ENCODE measurements at regions not wholly inside any gene's neighbourhood (a gene's known extent, or its start where the extent isn't known, plus 50 kb on each side); places are given as distances from the start of the nearest gene placed in this dataset.

DNA sequence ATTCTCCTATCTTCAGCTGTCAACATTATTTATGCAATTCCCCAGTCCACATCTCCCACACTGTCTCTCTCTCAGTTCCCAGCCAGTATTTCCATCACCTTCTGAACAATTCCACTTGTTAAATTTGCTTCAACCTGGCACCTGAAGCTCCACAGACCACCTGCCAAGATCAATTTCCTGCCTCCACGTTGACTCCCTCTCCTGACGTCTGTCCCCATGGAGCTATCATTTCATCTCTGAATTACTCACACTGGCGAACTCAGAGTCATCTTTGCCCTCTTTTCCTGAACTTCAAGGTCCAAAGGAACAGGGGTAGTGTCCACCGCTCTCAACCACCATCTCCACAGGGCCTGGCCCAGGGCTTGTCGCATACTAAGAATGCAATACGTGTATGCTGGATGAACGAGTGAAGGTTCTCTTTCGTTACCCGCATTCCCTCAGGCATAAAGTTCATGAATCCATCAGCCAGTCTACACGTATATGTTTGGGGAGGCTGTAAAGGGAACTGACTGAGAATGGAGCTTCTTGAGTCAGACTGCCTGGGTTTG is 183.3 kb downstream of the JCAD start:
- no peak for DNase-seq
- TF ChIP-seq, protein P1, sequence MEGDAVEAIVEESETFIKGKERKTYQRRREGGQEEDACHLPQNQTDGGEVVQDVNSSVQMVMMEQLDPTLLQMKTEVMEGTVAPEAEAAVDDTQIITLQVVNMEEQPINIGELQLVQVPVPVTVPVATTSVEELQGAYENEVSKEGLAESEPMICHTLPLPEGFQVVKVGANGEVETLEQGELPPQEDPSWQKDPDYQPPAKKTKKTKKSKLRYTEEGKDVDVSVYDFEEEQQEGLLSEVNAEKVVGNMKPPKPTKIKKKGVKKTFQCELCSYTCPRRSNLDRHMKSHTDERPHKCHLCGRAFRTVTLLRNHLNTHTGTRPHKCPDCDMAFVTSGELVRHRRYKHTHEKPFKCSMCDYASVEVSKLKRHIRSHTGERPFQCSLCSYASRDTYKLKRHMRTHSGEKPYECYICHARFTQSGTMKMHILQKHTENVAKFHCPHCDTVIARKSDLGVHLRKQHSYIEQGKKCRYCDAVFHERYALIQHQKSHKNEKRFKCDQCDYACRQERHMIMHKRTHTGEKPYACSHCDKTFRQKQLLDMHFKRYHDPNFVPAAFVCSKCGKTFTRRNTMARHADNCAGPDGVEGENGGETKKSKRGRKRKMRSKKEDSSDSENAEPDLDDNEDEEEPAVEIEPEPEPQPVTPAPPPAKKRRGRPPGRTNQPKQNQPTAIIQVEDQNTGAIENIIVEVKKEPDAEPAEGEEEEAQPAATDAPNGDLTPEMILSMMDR (IDR thresholded peaks at IDR 0.05; ENCODE audit: low read depth, low read length, missing control alignments) = no peak
- in situ Hi-C loops (cut with HindIII; ENCODE audit: low pct_ligation_motif_present, low sequenced_read_pairs) = no loop called here

DNA sequence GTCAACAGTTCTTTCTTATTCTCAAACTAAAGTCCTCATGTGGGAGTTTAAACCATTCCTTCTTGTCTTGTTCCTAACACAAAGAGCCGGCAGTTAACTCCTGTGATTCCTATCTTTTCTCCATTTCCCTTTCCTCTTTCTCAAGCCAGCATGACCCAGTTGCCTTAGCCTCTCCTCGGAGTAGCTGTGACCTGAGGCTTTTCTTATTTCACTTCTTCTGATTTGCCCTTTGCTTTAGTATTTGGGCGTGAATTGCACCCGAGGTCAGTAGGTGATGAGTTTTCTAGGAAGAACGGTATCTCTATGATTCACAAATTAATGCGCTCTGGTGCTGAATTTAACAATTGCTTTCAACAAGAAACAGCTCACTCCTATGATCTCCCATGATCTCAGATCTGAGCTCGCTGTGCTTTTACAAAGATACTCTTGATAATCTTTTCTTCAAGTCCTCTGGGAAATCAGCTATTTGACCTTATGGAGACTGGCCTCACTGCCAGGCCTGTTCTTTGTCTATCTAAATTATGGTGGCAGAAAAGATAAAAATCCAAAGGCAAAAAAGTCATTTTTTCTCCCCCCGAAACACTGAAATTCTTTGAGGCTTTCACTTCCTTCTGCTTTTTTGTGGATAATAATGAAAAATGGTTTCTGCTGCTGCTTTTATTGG is 184.6 kb downstream of the JCAD start:
- H3K27me3 ChIP-seq (replicated peaks) = no peaks in the 10 kb centered on the region
- DNase-seq = no peak
- H3K27ac ChIP-seq = no peak overlapping the region
- H3K4me3 ChIP-seq (ENCODE audit: low read depth, low read length) = no peak overlapping the region
- in situ Hi-C loops (cut with HindIII; ENCODE audit: low pct_ligation_motif_present, low sequenced_read_pairs) = no loop called here
- no peaks in the 10 kb centered on the region for H3K36me3 ChIP-seq (replicated peaks)
- TF ChIP-seq, protein P1 (IDR thresholded peaks at IDR 0.05; ENCODE audit: low read depth, low read length, missing control alignments) = no peak

More for the DNA sequence above, 183.3 kb downstream of the JCAD start:
- H3K27ac ChIP-seq = no peak overlapping the region
- no peak overlapping the region for H3K4me3 ChIP-seq (ENCODE audit: low read depth, low read length)
- no peaks in the 10 kb centered on the region for H3K36me3 ChIP-seq (replicated peaks)
- H3K27me3 ChIP-seq (replicated peaks) = no peaks in the 10 kb centered on the region

DNA sequence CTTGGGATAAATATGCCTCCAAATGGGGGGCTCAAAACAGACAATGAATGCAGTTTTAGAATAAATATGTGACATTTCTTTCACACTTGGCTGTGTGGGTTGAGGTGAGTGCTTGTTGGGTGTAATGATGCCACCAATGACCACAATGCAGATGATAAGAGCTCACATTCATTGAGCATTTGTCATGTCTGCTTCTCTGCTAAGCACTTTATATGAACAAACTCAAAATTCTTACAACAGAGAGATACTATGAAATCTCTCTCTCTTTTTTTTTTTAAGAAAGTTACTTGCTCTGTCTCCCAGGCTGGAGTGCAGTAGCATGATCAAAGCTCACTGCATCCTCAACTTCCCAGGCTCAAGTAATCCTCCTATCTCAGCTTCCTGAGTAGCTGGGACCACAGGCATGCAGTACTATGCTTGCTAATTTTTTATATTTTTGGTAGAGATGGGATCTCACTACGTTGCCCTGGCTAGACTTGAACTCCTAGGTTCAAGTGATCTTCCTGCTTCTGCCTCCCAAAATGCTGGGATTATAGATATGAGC is 185.4 kb downstream of the JCAD start:
- TF ChIP-seq, protein P1 (IDR thresholded peaks at IDR 0.05; ENCODE audit: low read depth, low read length, missing control alignments) = no peak
- H3K27ac ChIP-seq = no peak overlapping the region
- H3K27me3 ChIP-seq (replicated peaks) = no peaks in the 10 kb centered on the region
- no peaks in the 10 kb centered on the region for H3K36me3 ChIP-seq (replicated peaks)
- peak; percentile 31 for DNase-seq
- H3K4me3 ChIP-seq (ENCODE audit: low read depth, low read length) = no peak overlapping the region
- in situ Hi-C loops (cut with HindIII; ENCODE audit: low pct_ligation_motif_present, low sequenced_read_pairs) = no loop called here

DNA sequence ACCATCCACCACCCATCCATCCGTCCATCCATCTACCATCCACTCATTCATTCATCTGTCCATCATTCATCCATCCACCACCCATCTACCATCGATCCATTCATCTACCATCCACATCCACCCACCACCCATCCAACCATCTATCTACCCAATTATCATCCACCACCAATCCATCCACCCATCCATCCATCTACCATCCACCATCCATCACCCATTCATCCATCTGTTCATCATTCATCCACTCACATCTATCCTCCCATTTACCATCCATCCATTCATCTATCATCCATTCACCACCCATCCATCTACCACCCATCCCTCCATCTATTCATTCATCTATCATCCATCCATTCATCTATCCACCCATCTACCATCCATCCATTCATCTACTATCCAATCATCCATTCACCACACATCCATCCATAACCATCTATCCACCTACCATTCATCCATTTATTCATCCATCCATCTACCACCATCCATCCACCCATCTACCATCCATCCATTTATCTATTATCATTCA is 188.8 kb downstream of the JCAD start:
- in situ Hi-C loops (cut with HindIII; ENCODE audit: low pct_ligation_motif_present, low sequenced_read_pairs) = no loop called here
- Histone ChIP-seq H3K4me3 (ENCODE audit: low read depth, low read length) (no peak overlapping the region), H3K27ac (no peak overlapping the region), H3K27me3 (replicated peaks) (no peaks in the 10 kb centered on the region), H3K36me3 (replicated peaks) (no peaks in the 10 kb centered on the region)
- no peak for DNase-seq
- TF ChIP-seq, protein P1 (IDR thresholded peaks at IDR 0.05; ENCODE audit: low read depth, low read length, missing control alignments) = no peak

DNA sequence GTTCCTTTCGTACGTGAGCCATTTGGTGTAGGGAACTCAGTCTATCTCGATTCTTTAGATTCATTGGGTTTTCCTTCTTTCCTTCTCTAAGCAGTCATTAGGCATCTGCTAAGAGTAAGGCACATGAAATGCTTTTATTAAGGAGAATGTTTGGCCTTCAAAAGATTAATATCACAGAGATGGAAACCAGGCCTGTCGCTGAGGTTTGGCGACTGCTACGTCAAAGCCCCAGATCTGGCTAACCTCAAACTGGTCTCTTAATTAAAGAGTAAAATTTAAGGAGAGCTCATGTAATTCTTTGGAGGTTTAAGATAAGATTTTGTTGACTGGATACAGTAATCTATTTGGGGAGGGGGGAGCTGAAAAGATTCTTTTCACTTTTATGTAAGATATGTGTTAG is 189.8 kb downstream of the JCAD start:
- Histone ChIP-seq H3K4me3 (ENCODE audit: low read depth, low read length) (no peak overlapping the region), H3K36me3 (replicated peaks) (no peaks in the 10 kb centered on the region), H3K27me3 (replicated peaks) (no peaks in the 10 kb centered on the region), H3K27ac (no peak overlapping the region)
- TF ChIP-seq, protein P1 (IDR thresholded peaks at IDR 0.05; ENCODE audit: low read depth, low read length, missing control alignments) = no peak
- no peak for DNase-seq
- in situ Hi-C loops (cut with HindIII; ENCODE audit: low pct_ligation_motif_present, low sequenced_read_pairs) = no loop called here
